Stimulated activated memory B cell treated with anti-CD40 and anti-IgM and Interleukin-4, amounts not matched to agents 10 μg/mL and 1 μg/mL and 100 μg/mL, for 72 hours (primary cell): ENCODE measurements at regions not wholly inside any gene's neighbourhood (a gene's known extent, or its start where the extent isn't known, plus 50 kb on each side); places are given as distances from the start of the nearest gene placed in this dataset.

ENCODE experiments used
- ATAC-seq: fragments of 150-1000 bp; cut with Tn5 transposase; 2 replicates; pipeline ENCODE4 v1.10.0; 2021
- H3K27ac Mint-ChIP-seq: one replicate; pipeline ENCODE4 v1.8.0; 2022; ENCODE audit warnings: mild to moderate bottlenecking, mixed read lengths
- H3K27me3 Mint-ChIP-seq: one replicate; pipeline ENCODE4 v1.8.0; 2022; ENCODE audit warnings: mixed read lengths
- H3K36me3 Mint-ChIP-seq: one replicate; pipeline ENCODE4 v1.8.0; 2022; ENCODE audit warnings: mixed read lengths
- H3K4me1 Mint-ChIP-seq: one replicate; pipeline ENCODE4 v1.8.0; 2022; ENCODE audit warnings: mixed read lengths
- H3K4me3 Mint-ChIP-seq: one replicate; pipeline ENCODE4 v1.8.0; 2022; ENCODE audit warnings: mild to moderate bottlenecking, moderate library complexity, mixed read lengths
- H3K9me3 Mint-ChIP-seq: one replicate; pipeline ENCODE4 v1.8.0; 2022; ENCODE audit warnings: mixed read lengths

GRCh38 chr12:127652281-127652680, 614.7 kb upstream of the TMEM132C start:
- Mint-ChIP-seq H3K9me3 (peaks cover 6% of the 10 kb centered on the region), H3K4me1 (no peaks in the 10 kb centered on the region), H3K36me3 (no peaks in the 10 kb centered on the region), H3K27ac (no peak overlapping the region), H3K4me3 (no peak overlapping the region), H3K27me3 (no peaks in the 10 kb centered on the region)
- no peak for ATAC-seq

- Mint-ChIP-seq H3K9me3 (peaks cover 6% of the 10 kb centered on the region), H3K27me3 (no peaks in the 10 kb centered on the region), H3K27ac (no peak overlapping the region), H3K4me3 (no peak overlapping the region), H3K36me3 (no peaks in the 10 kb centered on the region), H3K4me1 (no peaks in the 10 kb centered on the region)
- no peak for ATAC-seq
These were observed 612.5 kb upstream of the TMEM132C start for GRCh38 chr12:127654383-127654985.

GRCh38 chr12:127655691-127656090, 611.3 kb upstream of the TMEM132C start:
- no peaks in the 10 kb centered on the region for H3K36me3 Mint-ChIP-seq
- ATAC-seq = no peak
- H3K27me3 Mint-ChIP-seq = no peaks in the 10 kb centered on the region
- H3K9me3 Mint-ChIP-seq = peaks cover 6% of the 10 kb centered on the region
- H3K4me3 Mint-ChIP-seq = no peak overlapping the region
- H3K27ac Mint-ChIP-seq = no peak overlapping the region
- H3K4me1 Mint-ChIP-seq = no peaks in the 10 kb centered on the region

- no peaks in the 10 kb centered on the region for H3K27me3 Mint-ChIP-seq
- H3K4me3 Mint-ChIP-seq = no peak overlapping the region
- no peak overlapping the region for H3K27ac Mint-ChIP-seq
- ATAC-seq = no peak
- peaks cover 6% of the 10 kb centered on the region for H3K9me3 Mint-ChIP-seq
- H3K4me1 Mint-ChIP-seq = no peaks in the 10 kb centered on the region
- H3K36me3 Mint-ChIP-seq = no peaks in the 10 kb centered on the region
These were observed 610.7 kb upstream of the TMEM132C start for GRCh38 chr12:127656266-127656665.

- Mint-ChIP-seq H3K27me3 (no peaks in the 10 kb centered on the region), H3K4me1 (no peaks in the 10 kb centered on the region), H3K27ac (no peak overlapping the region), H3K9me3 (peaks cover 6% of the 10 kb centered on the region), H3K36me3 (no peaks in the 10 kb centered on the region), H3K4me3 (no peak overlapping the region)
- ATAC-seq = no peak
These were observed 609.9 kb upstream of the TMEM132C start for GRCh38 chr12:127657036-127657435.

- H3K27me3 Mint-ChIP-seq = no peaks in the 10 kb centered on the region
- H3K4me3 Mint-ChIP-seq = no peak overlapping the region
- no peaks in the 10 kb centered on the region for H3K36me3 Mint-ChIP-seq
- ATAC-seq = no peak
- no peak overlapping the region for H3K27ac Mint-ChIP-seq
- no peaks in the 10 kb centered on the region for H3K4me1 Mint-ChIP-seq
- H3K9me3 Mint-ChIP-seq = no peaks in the 10 kb centered on the region
These were observed 606.0 kb upstream of the TMEM132C start for GRCh38 chr12:127660961-127661360.

GRCh38 chr12:127663716-127664115, 603.3 kb upstream of the TMEM132C start:
- no peaks in the 10 kb centered on the region for H3K9me3 Mint-ChIP-seq
- H3K4me1 Mint-ChIP-seq = no peaks in the 10 kb centered on the region
- no peak overlapping the region for H3K4me3 Mint-ChIP-seq
- H3K27me3 Mint-ChIP-seq = no peaks in the 10 kb centered on the region
- H3K36me3 Mint-ChIP-seq = no peaks in the 10 kb centered on the region
- H3K27ac Mint-ChIP-seq = no peak overlapping the region
- no peak for ATAC-seq

GRCh38 chr12:127664901-127665300, 602.1 kb upstream of the TMEM132C start:
- Mint-ChIP-seq H3K27me3 (no peaks in the 10 kb centered on the region), H3K9me3 (no peaks in the 10 kb centered on the region), H3K27ac (no peak overlapping the region), H3K4me3 (no peak overlapping the region), H3K4me1 (no peaks in the 10 kb centered on the region), H3K36me3 (no peaks in the 10 kb centered on the region)
- ATAC-seq = no peak

GRCh38 chr12:127667131-127667685, 599.8 kb upstream of the TMEM132C start:
- ATAC-seq = no peak
- Mint-ChIP-seq H3K27ac (no peak overlapping the region), H3K4me1 (no peaks in the 10 kb centered on the region), H3K27me3 (no peaks in the 10 kb centered on the region), H3K36me3 (no peaks in the 10 kb centered on the region), H3K4me3 (no peak overlapping the region), H3K9me3 (peaks cover 3% of the 10 kb centered on the region)

GRCh38 chr12:127670294-127670693, 596.7 kb upstream of the TMEM132C start:
- Mint-ChIP-seq H3K9me3 (peaks cover 3% of the 10 kb centered on the region), H3K27ac (no peak overlapping the region), H3K4me1 (no peaks in the 10 kb centered on the region), H3K27me3 (no peaks in the 10 kb centered on the region), H3K4me3 (no peak overlapping the region), H3K36me3 (no peaks in the 10 kb centered on the region)
- ATAC-seq = no peak

GRCh38 chr12:127670796-127671195, 596.2 kb upstream of the TMEM132C start:
- no peak for ATAC-seq
- no peak overlapping the region for H3K4me3 Mint-ChIP-seq
- H3K4me1 Mint-ChIP-seq = no peaks in the 10 kb centered on the region
- H3K27me3 Mint-ChIP-seq = no peaks in the 10 kb centered on the region
- no peaks in the 10 kb centered on the region for H3K36me3 Mint-ChIP-seq
- H3K9me3 Mint-ChIP-seq = peaks cover 3% of the 10 kb centered on the region
- no peak overlapping the region for H3K27ac Mint-ChIP-seq

- H3K27me3 Mint-ChIP-seq = no peaks in the 10 kb centered on the region
- ATAC-seq = no peak
- no peak overlapping the region for H3K27ac Mint-ChIP-seq
These were observed 591.0 kb upstream of the TMEM132C start for GRCh38 chr12:127675936-127676335.

GRCh38 chr12:127677537-127678131, 589.3 kb upstream of the TMEM132C start:
- Mint-ChIP-seq H3K4me1 (no peaks in the 10 kb centered on the region), H3K27ac (no peak overlapping the region), H3K4me3 (no peak overlapping the region), H3K9me3 (no peaks in the 10 kb centered on the region), H3K27me3 (no peaks in the 10 kb centered on the region), H3K36me3 (no peaks in the 10 kb centered on the region)
- ATAC-seq = peak; percentile 63

More at GRCh38 chr12:127675936-127676335, 591.0 kb upstream of the TMEM132C start:
- H3K4me1 Mint-ChIP-seq = no peaks in the 10 kb centered on the region
- H3K36me3 Mint-ChIP-seq = no peaks in the 10 kb centered on the region
- H3K4me3 Mint-ChIP-seq = no peak overlapping the region
- no peaks in the 10 kb centered on the region for H3K9me3 Mint-ChIP-seq

GRCh38 chr12:127678945-127679344, 588.0 kb upstream of the TMEM132C start:
- Mint-ChIP-seq H3K36me3 (no peaks in the 10 kb centered on the region), H3K4me1 (no peaks in the 10 kb centered on the region), H3K4me3 (no peak overlapping the region), H3K27ac (no peak overlapping the region), H3K9me3 (no peaks in the 10 kb centered on the region), H3K27me3 (no peaks in the 10 kb centered on the region)
- ATAC-seq = no peak

- Mint-ChIP-seq H3K27me3 (no peaks in the 10 kb centered on the region), H3K9me3 (no peaks in the 10 kb centered on the region), H3K4me3 (no peak overlapping the region), H3K4me1 (no peaks in the 10 kb centered on the region), H3K27ac (no peak overlapping the region), H3K36me3 (no peaks in the 10 kb centered on the region)
- no peak for ATAC-seq
These were observed 586.5 kb upstream of the TMEM132C start for GRCh38 chr12:127680516-127680915.

GRCh38 chr12:127681151-127681754, 585.7 kb upstream of the TMEM132C start:
- H3K4me3 Mint-ChIP-seq = no peak overlapping the region
- no peaks in the 10 kb centered on the region for H3K9me3 Mint-ChIP-seq
- ATAC-seq = no peak
- H3K36me3 Mint-ChIP-seq = no peaks in the 10 kb centered on the region
- H3K27ac Mint-ChIP-seq = no peak overlapping the region
- H3K27me3 Mint-ChIP-seq = no peaks in the 10 kb centered on the region
- H3K4me1 Mint-ChIP-seq = no peaks in the 10 kb centered on the region
